GM19468 (cell line): ENCODE measurements at regions not wholly inside any gene's neighbourhood (a gene's known extent, or its start where the extent isn't known, plus 50 kb on each side); places are given as distances from the start of the nearest gene placed in this dataset.
A peak's percentile ranks its signal among the peaks of the same experiment; 100 is the strongest.
"Not testable (repeated sequence)": the region's sequence is repeated elsewhere in the genome, so short reads cannot be mapped to it uniquely, and the experiment has no call there.

ENCODE experiments used
- ATAC-seq: cut with Tn5 transposase; IDR thresholded peaks from one replicate; pipeline ENCODE4 v1.9.1; 2021; ENCODE audit warnings: mild to moderate bottlenecking, moderate library complexity, moderate number of reproducible peaks; ENCODE audit not compliant: unreplicated experiment; ENCODE audit errors: extremely low read depth

DNA sequence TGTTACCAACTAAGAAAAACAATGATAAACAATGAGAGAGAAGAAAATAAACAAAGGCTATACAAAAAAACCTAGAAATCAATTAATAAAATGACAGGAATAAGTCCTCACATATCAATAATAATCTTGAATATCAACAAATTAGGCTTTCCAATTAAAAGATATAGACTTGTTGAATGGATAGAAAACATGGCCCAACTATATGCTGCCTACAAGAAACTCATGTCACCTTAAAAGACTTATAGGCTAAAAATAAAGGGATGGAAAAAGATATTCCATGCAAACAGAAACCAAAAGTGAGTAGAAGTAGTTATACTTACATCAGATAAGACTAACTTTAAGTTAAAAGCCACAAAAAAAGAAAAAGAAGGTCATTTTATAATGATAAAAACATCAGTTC, 183.9 kb downstream of the MYRFL start:
- no peak for ATAC-seq

DNA sequence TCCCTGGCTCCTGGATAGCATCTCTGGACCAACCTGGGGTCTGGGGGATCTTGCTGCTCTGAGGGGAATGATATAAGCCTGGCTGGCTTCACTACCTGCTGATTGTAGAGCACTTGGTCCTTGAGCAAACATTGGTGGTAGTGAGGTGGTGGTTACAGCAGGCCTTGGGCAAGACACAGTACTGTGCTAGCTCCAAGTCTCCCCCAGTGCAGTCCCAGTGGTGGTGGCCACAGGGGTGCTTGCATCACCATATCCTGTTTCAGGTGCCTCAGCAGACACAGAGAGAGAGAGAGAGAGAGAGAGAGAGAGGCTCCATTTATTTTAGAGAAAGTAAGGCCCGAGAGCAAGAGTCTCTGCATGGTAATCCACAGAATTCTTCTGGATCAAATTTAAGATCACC, 186.3 kb downstream of the MYRFL start:
- ATAC-seq = no peak

DNA sequence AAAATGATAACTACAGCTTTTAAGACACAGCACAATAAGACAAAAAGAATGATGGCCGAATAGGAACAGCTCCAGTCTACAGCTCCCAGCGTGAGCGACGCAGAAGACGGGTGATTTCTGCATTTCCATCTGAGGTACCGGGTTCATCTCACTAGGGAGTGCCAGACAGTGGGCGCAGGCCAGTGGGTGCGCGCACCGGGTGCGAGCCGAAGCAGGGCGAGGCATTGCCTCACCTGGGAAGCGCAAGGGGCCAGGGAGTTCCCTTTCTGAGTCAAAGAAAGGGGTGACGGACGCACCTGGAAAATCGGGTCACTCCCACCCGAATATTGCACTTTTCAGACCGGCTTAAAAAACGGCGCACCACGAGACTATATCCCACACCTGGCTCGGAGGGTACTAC, 188.0 kb downstream of the MYRFL start:
- not testable (repeated sequence) for ATAC-seq

DNA sequence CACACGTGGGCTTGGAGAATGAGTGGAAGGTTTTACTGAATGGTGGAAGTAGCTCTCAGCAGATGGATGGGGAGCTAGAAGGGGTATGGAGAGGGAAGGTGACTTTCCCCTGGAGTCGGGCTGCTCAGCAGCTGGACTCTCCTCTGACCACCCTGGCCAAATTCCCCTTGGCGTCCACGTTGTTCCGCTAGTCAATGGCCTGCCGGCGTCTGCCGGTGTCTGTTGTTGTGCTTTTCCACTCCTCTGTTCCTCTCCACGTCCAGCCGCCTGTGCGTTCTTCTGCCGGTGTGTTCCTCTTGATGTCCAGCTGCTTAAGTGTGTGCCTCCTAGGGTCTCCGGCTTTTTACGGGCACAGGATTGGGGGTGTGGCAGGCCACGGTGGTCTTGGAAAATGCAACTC, 203.5 kb downstream of the MYRFL start:
- ATAC-seq = no peak

DNA sequence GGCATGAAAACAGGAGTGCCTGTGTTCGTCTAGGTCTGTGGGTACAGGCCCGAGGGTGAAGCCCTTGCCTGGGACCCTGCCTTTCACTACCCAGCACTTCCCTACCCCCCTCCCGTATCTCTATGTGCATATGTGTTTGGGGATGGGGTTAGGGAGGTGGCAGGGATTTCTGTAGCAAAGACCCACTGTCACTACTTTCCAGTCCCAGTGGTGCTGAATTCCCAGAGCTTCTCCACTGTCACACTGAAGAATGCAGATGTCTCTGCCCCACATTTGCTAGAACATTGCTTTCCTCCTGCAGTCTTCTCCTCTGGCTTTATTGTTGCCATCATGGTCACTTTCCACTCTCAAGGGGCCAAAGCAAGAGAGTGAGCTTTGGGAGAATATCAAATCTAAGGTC, 203.9 kb downstream of the MYRFL start:
- no peak for ATAC-seq

DNA sequence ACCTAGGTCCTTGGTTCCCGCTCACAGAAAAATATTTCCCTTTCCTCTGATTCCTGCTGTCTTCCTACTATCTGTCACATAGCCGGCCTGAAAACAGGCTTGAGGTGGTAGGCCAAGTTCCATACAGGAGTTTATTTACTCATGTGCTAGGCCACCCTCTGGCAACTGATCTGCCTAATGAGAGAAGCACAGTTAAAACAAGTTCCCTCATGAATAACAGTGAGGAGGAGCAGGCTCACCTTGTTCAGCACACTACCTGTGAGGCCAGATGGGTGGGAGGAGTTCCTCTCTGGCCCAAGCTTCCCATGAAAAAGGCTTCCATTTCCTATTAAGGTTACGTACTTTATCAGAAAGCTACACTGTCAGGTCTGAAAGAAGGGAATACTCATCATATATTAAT, 206.0 kb downstream of the MYRFL start:
- ATAC-seq = no peak

DNA sequence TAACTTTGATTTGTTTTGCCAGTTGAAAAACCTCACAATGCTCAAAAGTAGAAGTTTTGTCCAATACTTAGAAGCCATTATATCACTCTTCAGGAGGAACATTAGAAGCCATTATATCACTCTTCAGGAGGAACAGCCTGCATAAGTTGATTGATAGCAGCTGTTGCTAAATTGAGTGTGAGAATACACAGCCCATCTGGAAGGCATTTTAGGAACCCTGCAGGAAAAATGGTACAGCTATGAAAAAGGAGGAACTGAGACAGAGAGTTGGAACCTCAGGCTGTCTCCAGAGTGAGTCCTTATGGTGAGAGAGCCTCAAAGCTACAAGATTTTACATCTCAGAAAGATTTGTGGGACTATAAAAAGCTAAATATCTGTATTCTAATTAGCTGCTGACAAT, 207.0 kb downstream of the MYRFL start:
- no peak for ATAC-seq

DNA sequence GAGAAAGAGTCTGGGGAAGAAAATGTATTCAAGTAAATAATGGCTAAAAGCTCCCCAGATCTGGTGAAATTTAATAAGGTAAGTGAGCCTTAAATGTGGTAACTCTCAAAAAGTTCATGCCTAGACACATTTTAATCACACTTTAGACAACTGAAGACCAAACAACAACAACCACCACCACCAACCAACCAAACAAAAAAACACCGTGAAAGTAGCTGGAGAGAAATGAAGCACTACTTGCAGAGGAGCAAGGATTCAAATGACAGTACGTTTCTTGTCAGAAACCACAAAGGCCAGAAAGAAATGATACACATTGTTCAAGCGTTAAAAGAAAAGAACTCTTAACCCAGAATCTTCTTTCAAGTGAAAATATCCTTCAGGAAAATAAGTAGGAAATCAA, 208.3 kb downstream of the MYRFL start:
- no peak for ATAC-seq

DNA sequence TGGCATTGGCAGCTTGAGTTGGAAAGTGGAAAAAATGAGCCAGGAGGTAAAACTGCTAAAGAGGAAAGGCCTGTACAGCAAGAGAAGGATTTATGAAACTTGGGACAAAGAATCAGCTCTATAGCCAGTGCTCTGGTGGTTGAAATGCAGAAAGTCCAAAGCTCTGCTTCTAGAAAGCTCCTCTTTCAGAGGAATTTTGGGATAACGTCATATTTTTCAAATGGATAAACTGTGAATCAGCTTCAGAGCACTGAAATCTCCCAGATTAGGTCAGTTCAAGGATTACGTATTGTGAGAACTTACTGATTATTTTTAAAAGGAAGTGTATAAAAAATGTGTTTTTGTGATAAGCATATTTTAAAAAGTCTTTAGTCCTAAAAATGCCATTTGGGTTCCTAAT, 203.1 kb upstream of the CNOT2 start:
- ATAC-seq = no peak

DNA sequence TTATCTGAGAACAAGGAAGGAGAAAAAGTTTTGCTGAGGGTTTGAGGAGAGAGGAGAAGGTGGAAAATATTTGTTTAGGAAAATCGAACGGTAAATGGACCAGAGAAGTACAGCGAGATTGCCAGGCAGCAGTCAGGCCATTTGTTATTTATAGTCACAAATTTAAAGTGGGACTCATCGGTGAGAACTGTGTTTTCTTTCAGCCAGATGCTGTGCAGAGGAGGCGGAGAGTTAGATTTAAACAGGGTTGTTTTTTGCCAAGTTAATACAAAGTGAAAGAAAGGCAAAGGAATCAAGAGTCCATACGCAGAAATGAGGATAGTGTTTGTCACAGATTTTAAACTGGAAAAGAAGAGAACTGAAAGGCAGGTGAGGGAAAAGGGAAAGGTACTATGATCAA, 200.6 kb upstream of the CNOT2 start:
- no peak for ATAC-seq

DNA sequence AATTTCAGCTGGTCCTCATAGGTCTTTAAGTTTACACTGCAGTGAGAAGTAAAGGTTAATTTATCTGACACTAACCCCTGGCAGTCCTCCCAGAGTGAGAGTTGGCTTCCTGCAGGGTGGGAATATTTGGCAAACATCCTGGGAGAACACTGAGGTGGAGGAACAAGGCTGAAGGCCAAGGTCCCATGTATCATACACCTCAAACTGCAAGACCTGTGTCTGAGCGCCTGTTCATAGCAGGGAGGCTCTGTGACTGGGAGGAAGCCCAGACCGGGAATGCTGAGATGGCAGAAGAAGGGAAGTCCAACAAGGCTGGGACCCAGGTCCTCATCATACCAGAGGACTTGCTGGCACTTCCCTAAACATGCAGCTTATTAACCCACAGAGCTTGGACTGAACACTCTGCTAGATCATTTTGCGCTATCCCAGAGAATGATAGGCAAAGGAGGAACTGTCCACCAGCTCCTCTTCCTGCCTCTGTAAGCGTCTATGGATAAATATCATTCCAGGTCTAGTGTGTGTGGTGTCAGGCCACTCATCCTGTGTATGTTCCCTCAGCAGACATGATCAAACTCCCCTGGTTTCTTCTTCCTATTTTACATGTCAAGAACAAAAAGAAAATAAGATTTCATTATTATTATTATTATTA, 199.6 kb upstream of the CNOT2 start:
- ATAC-seq = no peak

DNA sequence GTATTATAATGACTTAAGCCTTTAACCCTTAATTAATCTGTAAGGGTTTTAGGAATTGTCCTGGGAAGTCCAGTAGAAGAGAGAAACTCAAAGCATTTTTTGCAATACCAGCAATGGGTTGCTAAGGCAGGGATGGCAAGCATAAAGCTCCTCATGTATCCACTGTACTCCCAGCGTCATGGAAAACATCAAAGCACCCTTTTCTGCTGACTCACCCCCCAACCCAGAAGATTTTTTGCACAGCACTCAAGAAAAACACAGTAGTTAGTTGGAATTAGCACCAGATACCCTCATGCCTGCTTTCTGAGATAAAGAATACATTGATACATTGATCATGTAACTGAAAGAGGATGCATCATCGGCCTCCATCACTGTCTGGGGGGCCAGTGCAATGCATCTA, 199.1 kb upstream of the CNOT2 start:
- ATAC-seq = no peak

DNA sequence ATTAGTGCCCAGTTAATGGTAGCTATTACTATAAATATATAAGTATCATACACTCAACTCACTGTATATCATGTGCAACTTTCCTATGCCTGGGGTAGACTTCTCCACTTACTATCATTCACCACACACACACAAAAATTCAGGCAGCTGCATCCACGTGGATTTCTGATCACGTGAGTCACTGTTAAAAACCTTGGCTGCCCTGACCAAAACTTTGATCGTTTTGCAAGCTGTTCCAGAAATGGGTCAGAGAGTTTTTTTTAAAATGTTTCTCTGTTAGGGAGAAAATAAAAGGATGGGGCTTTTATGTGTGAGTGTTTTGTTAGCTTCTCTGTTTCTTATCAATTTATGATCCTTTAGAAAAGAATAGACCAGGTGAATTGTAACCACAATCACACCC, 198.2 kb upstream of the CNOT2 start:
- no peak for ATAC-seq

DNA sequence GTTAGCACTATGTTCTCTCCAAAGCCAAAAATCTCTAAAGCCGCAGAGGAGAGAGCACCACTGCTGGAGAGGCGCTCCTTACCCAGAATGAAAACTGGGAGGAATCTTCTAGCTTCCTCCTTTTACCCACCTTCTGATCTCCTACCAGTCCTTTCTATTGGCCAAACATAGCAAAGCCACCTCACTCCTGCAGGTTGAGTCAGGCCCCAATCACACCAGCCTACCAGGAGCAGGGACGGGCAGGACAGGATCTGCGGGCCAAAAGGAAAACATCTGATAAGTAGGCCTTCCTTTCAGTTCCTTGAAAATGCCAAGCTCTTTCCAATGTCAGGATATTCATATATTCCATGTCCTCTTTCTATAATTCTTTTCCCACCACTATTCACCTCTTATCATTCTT, 197.7 kb upstream of the CNOT2 start:
- ATAC-seq = no peak

DNA sequence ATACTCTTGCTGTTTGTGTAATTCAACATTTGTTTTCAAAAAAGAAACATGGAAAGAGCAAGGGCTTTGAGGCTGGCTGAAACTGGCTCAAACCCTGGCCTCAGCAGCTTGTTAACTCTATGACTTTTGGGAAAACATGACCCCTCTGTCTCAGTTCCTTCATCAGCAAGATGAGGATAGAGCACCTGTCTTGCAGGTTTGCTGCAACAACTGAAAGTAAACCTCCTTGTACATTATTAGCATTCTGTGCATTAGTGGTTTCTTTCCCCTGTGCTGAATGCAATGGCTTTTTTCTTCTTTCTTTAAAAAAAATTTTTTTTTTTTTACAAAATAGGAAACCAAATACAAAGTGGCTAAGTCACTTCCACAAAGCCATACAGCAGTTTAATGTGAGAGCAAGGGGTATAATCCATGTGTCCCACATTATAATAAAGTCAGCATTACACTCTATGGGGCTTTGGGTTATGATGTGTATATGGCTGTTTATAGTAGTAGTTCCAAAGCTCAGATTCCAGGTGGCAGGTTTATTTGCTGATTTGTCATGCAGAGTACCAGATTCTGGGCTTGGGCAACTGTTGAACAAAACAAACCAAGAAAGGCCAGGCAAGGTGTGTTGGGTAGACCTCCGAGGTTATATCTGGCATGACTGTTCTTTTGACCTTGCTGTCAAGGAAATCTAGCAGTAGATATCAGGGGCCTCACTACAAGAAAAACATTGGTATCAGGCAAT, 194.5 kb upstream of the CNOT2 start:
- ATAC-seq = no peak

DNA sequence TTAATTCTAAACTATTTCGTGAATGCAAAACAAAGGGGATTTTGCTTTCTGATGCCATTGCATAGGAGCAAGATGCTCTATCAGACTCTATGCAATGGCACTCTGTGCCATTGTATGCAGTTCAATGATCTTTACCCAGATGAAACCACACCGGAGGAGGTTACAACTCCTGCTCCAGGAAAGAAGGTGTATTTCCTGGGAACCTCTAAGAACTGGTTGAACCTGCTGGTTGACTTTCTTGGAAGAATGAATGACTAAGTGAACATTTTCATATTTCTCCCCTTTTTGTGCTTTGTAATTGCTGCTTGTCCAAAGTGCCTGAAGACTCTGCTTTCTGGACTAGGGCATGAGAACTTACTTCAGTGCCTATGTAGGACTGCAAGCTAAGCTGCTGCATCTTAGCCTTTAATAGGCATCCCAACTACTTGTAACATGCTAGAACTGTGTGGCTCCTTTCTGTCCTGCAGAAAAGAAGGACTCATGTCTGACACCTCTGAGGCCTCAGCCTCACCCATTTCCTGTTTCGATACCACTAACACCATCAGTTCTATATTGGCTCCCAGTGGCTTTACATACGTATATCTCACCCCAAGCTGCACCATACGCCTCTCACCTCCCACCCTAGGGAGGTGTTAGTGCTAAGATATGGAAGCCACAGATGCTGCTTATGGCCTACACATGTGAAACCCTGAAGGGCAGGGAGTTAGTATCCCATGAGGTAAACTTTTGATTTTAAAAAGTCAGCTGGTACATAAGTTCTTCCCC, 193.5 kb upstream of the CNOT2 start:
- peak; percentile 87 for ATAC-seq

DNA sequence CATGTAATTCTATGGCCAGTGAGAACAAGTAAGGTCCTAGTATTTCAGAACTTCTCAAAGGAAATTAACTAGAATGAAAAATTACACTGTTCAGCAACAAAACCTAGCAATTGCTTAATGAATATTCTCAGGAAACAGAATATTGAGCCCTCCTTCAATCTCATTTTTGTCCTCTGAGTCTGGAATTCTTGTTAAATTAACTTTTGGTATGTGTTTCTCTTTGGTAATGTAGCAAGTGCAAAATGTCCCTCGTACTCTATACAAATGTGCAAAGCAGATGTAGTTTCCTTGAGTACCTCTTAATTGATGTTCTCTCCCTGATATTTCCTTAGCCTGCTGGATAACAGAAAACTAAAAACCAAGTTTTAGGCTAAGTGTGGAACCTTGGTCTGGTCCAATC, 190.8 kb upstream of the CNOT2 start:
- ATAC-seq = no peak

DNA sequence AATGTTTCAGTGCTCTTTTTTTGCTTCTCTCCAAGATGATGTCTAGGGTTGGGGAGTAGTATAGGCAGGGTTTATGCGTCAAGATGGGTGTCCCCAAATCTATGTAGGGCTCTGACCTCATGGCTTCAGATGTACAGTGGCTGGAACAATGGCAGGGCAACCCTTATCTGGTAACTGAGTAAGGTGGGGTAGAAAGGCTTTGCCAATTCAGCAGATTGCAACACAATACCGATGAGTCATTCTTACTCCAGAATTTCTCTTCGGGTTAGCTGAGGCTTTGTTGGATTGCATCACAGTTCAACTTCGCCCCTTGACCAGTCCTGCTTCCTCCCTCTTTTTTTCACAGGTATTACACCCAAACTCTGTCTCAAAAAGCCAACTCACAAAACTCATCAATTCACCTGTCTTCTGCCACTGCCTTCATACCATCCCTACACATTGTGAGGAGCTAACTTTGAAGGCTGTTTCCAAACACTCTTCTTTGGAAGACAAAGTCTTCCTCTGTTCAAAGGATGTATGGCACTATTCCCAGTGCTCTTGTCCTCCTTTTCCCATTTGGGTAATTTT, 190.2 kb upstream of the CNOT2 start:
- no peak for ATAC-seq

DNA sequence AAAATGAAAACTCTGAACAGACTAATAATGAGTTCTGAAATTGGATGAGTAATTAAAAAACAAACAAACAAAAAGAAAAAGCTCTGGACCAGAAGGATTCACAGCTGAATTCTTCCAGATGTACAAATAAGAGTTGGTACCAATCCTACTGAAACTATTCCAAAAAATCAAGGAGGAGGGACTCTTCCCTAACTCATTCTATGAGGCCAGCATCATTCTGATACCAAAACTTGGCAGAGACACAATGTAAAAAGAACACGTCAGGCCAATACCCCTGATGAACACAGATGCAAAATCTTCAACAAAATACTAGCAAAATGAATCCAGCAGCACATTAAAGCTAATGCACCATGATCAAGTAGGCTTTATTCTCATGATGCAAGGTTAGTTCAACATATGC, 183.9 kb upstream of the CNOT2 start:
- no peak for ATAC-seq

DNA sequence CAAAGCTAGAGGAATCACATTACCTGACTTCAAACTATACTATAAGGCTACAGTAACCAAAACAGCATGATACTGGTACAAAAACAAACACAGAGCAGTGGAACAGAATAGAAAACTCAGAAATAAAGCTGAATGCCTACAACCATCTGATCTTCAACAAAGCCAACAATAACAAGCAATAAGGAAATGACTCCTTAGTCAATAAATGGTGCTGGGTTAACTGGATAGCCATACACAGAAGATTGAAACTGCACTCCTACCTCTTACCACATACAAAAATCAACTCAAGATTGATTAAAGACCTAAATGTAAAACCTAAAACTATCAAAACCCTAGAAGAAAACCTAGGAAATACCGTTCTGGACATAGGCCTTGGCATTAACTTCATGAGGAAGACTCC, 182.6 kb upstream of the CNOT2 start:
- no peak for ATAC-seq

DNA sequence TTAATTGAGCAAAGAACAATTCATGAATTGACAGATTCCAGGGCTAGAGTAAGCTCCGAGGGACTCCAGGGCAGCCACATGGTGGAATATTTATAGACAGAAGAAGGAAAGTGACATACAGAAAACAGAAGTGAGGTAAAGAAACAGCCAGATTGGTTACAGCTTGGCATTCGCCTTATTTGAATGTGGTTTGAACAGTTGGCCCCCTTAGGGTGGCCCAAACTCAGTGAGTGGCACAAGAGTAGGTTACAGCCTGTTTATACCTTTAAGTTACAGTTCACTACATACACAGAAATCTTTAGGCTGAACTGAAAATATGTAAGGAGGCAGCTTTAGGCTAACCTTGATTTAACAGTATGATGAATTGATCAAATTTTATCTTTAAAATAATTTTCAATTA, 174.5 kb upstream of the CNOT2 start:
- ATAC-seq = no peak
